NCI-H82 treated with DMSO at 0.1 percent for 48 hours (cell line): ENCODE measurements at regions not wholly inside any gene's neighbourhood (a gene's known extent, or its start where the extent isn't known, plus 50 kb on each side); places are given as distances from the start of the nearest gene placed in this dataset.
"Not testable (repeated sequence)": the region's sequence is repeated elsewhere in the genome, so short reads cannot be mapped to it uniquely, and the experiment has no call there.

Source experiments
- DNase-seq: peaks from one replicate; lab custom pipeline; 2025; ENCODE audit not compliant: unreplicated experiment; lab: John Stamatoyannopoulos, UW

DNA sequence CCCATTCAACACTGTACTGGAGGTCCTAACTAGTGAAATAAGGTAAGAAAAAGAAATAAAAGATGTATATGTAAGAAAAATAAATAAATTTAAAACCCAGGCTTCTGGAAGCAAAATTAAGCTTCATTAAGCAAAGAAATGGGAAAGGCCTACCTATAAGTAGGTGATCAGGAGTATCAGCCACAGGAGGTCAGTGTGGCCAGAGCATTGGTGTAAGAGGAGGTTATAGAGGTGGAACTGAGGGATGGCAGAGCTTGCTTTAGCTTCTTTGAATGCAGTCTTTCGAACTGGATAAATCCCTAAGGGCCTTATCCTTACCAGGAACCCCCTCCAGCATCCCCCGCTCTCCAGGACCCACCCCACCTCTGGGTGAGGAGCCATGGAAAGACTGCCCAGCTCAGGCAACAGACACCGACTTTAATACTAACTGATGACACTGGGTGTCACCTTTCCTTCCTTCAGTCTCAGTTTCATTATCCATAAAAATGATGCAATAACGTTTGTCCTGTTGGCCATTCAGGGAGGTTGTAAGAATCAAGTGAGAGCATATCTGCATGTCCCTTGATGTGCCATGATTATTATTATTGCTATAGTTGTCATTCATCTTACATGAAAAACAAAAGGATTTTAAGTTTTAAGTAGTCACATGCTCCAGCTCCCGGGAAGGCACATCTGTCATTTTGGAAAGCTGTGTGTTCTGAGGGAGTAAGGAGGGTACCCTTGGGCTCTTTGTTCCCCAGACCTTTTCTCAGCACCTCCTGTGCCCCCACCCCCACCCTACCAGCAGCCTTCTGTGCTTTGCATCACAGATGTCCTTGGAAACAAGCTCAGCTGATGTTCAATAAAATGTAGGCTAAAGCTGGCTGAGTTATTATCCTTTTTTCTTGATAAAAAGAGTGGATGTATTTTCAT is 50.8 kb upstream of the CTNNA1 start:
- DNase-seq = peak; percentile 58

DNA sequence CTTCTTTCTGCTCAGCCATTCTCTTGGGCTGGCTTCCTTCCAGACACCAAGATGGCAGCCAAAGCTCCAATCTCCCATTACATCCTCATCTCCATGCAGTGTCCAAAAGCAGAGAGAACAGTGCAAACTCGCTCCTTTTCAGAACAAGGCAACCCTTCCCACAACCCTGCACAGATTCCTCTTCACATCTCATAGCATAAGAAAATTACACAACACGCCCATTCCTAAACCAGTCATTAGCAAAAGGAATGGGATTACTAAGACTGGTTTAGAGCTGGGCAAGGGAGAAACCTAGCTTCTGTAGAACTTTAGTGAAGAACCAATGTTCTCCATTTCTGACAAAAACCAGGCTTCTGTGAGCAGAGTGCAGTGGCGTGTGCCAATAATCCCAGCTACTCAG is 51.5 kb upstream of the CTNNA1 start:
- no peak for DNase-seq

GRCh38 chr5:138700581-138701362 is 52.5 kb upstream of the CTNNA1 start:
- DNase-seq = no peak

DNA sequence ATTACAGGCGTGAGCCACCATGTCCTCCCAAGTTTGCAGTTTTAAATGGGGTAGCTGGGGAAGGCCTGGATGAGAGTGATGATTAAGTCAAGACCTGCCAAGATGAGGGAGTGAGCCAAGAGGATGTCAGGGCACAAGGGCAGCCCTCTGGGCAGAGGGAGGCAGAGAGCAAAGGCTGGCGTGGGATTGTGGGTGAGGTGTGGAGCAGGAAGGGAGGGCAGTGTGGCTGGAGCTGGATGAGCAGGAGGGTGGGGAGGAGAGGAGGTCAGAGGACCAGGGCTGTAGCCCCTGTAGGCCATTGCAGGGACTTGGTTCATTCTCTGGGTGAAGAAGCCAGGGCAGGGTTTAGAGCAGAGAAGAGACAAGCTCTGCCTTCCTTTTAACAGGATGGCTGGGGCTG is 53.7 kb upstream of the CTNNA1 start:
- no peak for DNase-seq

- no peak for DNase-seq
Observed at GRCh38 chr5:138698713-138699112, 54.5 kb upstream of the CTNNA1 start.

GRCh38 chr5:138697720-138698360 is 55.4 kb upstream of the CTNNA1 start:
- DNase-seq = no peak

DNA sequence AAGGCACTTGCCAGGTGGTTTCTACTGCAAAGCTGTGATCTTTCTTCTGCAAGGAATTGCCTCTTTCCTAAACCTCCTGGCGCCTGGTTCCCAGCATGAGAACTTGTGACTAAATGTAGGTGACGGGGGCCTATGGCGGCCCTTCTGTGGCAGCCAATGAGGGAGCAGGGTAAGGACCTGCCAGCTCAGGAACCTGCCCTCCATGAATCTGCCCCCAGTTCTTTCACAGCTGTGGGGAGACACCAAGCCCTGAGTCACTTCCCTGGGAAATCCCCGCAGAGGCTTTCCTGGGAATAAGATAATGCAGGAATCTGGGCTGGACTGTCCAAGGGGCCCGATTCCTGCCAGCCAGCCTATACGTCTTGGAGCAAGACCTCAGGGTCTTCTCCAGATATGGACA is 56.7 kb upstream of the CTNNA1 start:
- no peak for DNase-seq

- DNase-seq = no peak
Observed at GRCh38 chr5:138695781-138696180, 57.4 kb upstream of the CTNNA1 start.

GRCh38 chr5:138694146-138694545 is 59.1 kb upstream of the CTNNA1 start:
- DNase-seq = no peak

GRCh38 chr5:138692370-138692769 is 60.9 kb upstream of the CTNNA1 start:
- DNase-seq = no peak

DNA sequence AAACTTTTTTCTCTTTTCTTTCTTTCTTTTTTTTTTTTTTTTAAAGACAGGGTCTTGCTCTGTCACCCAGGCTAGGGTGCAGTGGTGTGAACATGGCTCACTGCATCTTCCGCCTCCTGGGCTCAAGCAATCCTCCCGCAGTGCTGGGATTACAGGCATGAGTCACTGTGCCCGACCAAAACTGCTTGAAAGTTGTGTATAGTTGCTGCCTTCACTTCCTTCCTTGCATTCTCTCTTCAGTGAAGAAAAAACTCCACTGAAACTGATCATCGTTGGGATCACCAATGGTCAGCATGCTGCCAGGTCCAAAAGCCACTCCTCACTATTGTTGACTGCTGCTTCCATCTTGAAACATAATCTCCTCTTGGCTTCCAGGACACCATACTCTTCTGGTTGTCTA is 66.6 kb upstream of the CTNNA1 start:
- no peak for DNase-seq

DNA sequence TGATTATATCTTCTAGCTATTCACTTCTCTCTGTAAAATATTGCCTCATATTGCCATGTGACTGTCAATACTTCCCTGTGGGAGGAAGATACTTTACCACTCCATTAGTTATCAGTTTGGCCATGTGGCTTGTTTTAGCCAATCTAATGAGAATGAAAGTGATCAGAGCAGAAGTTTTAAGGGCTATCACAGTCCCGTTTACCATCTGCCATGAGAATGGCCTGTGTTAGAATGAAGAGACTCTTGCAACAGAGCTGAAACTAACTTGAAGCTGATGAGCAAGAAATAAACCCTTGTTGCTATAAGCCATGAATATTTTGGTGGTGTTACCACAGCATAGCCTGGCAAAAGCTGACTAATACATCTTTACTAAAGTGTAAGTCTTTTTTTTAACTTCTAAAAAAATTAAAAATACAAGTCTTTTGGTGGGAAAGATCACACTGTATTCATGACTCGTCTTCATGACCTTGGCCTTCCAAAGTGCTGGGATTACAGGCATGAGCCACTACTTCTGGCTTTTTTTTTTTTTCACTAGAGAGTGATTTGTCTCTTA is 68.0 kb upstream of the CTNNA1 start:
- DNase-seq = no peak

DNA sequence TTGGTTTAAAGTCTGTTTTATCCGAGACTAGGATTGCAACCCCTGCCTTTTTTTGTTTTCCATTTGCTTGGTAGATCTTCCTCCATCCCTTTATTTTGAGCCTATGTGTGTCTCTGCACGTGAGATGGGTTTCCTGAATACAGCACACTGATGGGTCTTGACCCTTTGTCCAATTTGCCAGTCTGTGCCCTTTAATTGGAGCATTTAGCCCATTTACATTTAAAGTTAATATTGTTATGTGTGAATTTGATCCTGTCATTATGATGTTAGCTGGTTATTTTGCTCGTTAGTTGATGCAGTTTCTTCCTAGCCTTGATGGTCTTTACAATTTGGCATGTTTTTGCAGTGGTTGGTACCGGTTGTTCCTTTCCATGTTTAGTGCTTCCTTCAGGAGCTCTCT is 70.8 kb upstream of the CTNNA1 start:
- not testable (repeated sequence) for DNase-seq

DNA sequence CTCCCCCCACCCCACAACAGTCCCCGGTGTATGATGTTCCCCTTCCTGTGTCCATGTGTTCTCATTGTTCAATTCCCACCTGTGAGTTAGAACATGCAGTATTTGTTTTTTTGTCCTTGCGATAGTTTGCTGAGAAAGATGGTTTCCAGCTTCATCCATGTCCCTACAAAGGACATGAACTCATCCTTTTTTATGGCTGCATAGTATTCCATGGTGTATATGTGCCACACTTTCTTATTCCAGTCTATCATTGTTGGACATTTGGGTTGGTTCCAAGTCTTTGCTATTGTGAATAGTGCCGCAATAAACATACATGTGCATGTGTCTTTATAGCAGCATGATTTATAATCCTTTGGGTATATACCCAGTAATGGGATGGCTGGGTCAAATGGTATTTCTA is 74.4 kb upstream of the CTNNA1 start:
- not testable (repeated sequence) for DNase-seq

- DNase-seq = no peak
Observed at GRCh38 chr5:138677782-138678181, 75.4 kb upstream of the CTNNA1 start.

DNA sequence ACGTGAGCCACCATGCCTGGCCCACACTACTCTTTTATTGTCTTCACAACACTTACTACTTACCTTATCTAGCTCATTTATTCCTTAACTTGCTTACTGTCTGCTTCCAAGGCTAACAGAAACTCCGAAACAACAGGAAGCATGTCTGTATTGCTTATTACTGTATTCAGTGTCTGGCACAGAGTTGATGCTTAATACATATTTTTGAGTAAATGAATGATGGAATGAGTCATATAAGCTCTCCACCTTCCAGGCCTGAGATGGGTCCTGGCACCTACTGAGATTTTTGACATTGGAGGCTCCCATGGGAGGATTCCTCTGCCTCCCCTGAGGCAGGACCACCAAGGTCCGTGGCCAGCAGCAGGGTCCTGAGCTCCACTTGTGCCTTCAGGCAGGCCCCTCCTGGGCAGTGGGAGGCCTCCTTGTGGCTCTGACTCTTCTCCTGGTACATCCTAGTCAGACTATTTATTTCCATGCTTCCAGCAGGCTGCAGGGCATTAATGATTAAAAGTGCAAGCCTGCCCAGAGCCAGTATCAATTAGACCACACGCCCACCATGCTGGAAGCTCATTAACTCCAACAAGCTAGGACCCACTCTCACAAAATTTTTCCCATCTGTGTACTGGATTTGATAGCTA is 76.5 kb upstream of the CTNNA1 start:
- no peak for DNase-seq

DNA sequence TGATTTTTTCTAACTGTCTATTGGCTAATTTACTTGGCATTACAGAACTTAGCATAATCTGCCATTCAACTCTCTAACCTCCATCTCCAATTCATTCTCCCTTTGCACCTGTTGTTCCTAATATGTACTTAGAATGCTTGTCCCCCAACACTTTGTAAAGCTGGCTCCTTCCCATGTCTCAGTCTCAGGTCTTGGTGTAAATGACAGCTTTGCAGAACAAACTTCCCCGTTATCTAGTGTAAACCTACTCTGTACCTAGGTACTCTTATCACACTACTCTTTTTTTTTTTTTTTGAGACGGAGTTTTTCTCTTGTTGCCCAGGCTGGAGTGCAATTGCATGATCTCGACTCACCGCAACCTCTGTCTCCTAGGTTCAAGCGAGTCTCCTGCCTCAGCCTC is 77.2 kb upstream of the CTNNA1 start:
- no peak for DNase-seq

GRCh38 chr5:138668451-138669380 is 84.5 kb upstream of the CTNNA1 start:
- DNase-seq = no peak

DNA sequence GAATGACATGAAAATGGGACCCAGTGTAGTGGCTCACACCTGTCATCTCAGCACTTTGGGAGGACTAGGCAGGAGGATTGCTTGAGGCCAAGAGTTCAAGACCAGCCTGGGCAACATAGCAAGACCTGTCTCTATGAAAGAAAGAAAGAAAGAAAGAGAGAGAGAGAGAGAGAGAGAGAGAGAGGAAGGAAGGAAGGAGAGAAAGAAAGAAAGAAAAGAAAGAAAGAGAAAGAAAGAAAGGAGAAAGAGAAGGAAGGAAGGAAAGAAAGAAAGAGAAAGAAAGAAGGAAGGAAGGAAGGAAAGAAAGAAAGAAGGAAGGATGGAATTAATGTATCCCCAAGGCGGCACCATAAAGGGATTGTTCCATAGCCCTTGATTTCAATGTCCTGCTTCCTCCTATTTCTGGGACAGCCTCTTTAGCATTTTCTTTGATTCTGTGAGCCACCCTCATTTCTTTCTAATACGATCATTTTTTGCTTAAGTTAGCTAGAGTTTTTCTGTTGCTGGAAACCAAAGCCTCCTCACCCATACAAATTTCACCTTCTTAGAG is 85.4 kb upstream of the CTNNA1 start:
- DNase-seq = not testable (repeated sequence)
